ENCODE measurements at regions not wholly inside any gene's neighbourhood (a gene's known extent, or its start where the extent isn't known, plus 50 kb on each side); places are given as distances from the start of the nearest gene placed in this dataset.

DNA sequence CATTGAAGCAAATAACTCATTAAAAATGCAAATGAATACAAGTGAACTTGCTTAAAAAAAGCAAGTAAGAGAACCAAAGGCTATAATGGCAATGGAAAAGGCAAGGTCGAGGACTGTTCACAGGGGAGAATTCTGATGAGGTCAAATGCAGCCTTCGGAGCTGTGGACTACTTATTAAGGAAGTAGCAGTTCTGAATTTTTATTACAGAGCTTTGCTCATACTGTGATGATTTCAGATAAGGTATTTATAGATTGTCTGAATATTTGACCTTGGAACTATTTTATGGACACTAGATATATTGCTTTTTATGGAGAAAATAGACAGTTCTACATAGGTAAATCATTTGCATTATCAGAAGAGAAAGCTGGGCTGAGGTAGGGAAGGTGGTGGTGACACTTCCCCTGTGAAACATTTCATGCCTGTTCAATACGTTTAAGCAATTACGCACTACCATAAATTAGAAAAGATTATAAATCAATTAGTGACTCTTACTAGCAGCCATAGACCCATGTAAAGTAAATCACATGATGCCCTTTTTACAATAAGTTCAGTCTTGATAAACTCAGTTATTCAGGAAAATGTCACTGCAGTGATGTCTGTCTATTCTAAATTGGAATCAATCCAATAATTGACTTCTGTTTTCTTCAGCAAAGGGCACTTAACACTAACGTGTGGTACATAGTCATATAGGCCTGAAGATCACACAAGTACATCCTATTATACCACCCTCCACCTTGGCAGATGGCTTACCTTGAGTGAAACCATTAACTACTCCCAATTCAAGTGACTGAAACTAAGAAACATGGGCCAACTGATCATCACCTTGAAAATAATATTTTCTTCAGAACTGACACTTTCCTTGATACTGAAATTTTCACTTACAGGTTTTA, 260.0 kb downstream of the KLF12 start:
- Histone ChIP-seq H2AFZ (ENCODE audit: low read length) (no peak overlapping the region), H3F3A (ENCODE audit: insufficient read depth, low read length) (no peaks in the 10 kb centered on the region), H3K27ac (ENCODE audit: low read depth, low read length, poor library complexity, severe bottlenecking) (no peak overlapping the region), H3K79me2 (ENCODE audit: insufficient read depth, low read length) (no peaks in the 10 kb centered on the region), H3K27me3 (ENCODE audit: insufficient read depth, low read length) (no peaks in the 10 kb centered on the region), H3K9me3 (ENCODE audit: low read length) (peaks cover 4% of the 10 kb centered on the region), H3K36me3 (ENCODE audit: insufficient read depth, low read length) (peaks cover 12% of the 10 kb centered on the region), H3K9ac (ENCODE audit: low read length) (no peak overlapping the region), H3K4me1 (ENCODE audit: insufficient read depth, low read length, severe bottlenecking) (peaks cover 5% of the 10 kb centered on the region), H3K4me2 (ENCODE audit: low read length) (no peak overlapping the region), H3K4me3 (ENCODE audit: low read depth, low read length, poor library complexity, severe bottlenecking) (no peak overlapping the region), H4K20me1 (ENCODE audit: insufficient read depth, low read length) (no peaks in the 10 kb centered on the region), H3K9me2 (ENCODE audit: low read depth, low read length) (no peaks in the 10 kb centered on the region)
- TF ChIP-seq CTCF (IDR thresholded peaks at IDR 0.05; ENCODE audit: low read length) (no peak), EZH2 (IDR thresholded peaks at IDR 0.05; ENCODE audit: borderline replicate concordance, low read length) (no peak)

DNA sequence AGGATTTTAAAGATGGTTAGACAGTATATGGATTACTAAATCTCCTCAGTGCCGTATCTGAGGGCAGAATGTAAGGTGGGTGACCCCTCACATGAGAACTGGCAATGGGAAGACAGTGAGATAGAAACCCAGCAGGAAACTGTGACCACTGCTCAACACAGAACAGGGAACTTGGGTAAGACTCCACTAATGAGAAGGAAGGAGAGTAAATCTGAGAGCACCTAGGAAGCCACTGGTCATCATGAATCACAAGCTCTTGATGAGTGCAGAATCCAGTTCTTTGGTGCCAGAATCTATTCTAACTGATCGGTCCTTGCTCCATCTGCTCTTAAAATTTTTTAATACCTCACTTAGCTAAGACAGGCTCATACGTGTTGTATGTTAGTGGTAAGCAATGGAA, 261.8 kb downstream of the KLF12 start:
- no peak overlapping the region for H3K9ac ChIP-seq (ENCODE audit: low read length)
- no peaks in the 10 kb centered on the region for H4K20me1 ChIP-seq (ENCODE audit: insufficient read depth, low read length)
- no peak overlapping the region for H3K4me3 ChIP-seq (ENCODE audit: low read depth, low read length, poor library complexity, severe bottlenecking)
- H2AFZ ChIP-seq (ENCODE audit: low read length), result no peak overlapping the region
- no peaks in the 10 kb centered on the region for H3F3A ChIP-seq (ENCODE audit: insufficient read depth, low read length)
- H3K9me2 ChIP-seq (ENCODE audit: low read depth, low read length), result no peaks in the 10 kb centered on the region
- H3K9me3 ChIP-seq (ENCODE audit: low read length), result peaks cover 2% of the 10 kb centered on the region; the same call in 1 of the 2 replicates
- peaks cover 1% of the 10 kb centered on the region; the same call in 1 of the 2 replicates for H3K36me3 ChIP-seq (ENCODE audit: insufficient read depth, low read length)
- no peaks in the 10 kb centered on the region for H3K27me3 ChIP-seq (ENCODE audit: insufficient read depth, low read length)
- no peak overlapping the region for H3K27ac ChIP-seq (ENCODE audit: low read depth, low read length, poor library complexity, severe bottlenecking)
- no peaks in the 10 kb centered on the region for H3K79me2 ChIP-seq (ENCODE audit: insufficient read depth, low read length)
- H3K4me1 ChIP-seq (ENCODE audit: insufficient read depth, low read length, severe bottlenecking), result peaks cover 5% of the 10 kb centered on the region
- no peak for TF ChIP-seq CTCF (IDR thresholded peaks at IDR 0.05; ENCODE audit: low read length)
- H3K4me2 ChIP-seq (ENCODE audit: low read length), result no peak overlapping the region

GRCh38 chr13:73870970-73871935, 263.0 kb downstream of the KLF12 start:
- H3K4me3 ChIP-seq (ENCODE audit: low read depth, low read length, poor library complexity, severe bottlenecking), result no peak overlapping the region
- no peak overlapping the region for H2AFZ ChIP-seq (ENCODE audit: low read length)
- no peak overlapping the region for H3K9ac ChIP-seq (ENCODE audit: low read length)
- no peaks in the 10 kb centered on the region for H3K9me2 ChIP-seq (ENCODE audit: low read depth, low read length)
- H3K9me3 ChIP-seq (ENCODE audit: low read length), result no peaks in the 10 kb centered on the region
- H3K4me1 ChIP-seq (ENCODE audit: insufficient read depth, low read length, severe bottlenecking), result peaks cover 5% of the 10 kb centered on the region
- no peaks in the 10 kb centered on the region for H3K36me3 ChIP-seq (ENCODE audit: insufficient read depth, low read length)
- H3F3A ChIP-seq (ENCODE audit: insufficient read depth, low read length), result no peaks in the 10 kb centered on the region
- no peaks in the 10 kb centered on the region for H4K20me1 ChIP-seq (ENCODE audit: insufficient read depth, low read length)
- no peak for TF ChIP-seq EZH2 (IDR thresholded peaks at IDR 0.05; ENCODE audit: borderline replicate concordance, low read length)
- TF ChIP-seq CTCF (IDR thresholded peaks at IDR 0.05; ENCODE audit: low read length), result no peak
- no peaks in the 10 kb centered on the region for H3K79me2 ChIP-seq (ENCODE audit: insufficient read depth, low read length)
- no peak overlapping the region for H3K4me2 ChIP-seq (ENCODE audit: low read length)
- H3K27ac ChIP-seq (ENCODE audit: low read depth, low read length, poor library complexity, severe bottlenecking), result no peak overlapping the region
- no peaks in the 10 kb centered on the region for H3K27me3 ChIP-seq (ENCODE audit: insufficient read depth, low read length)
